Gastroesophageal sphincter (tissue), 3 donors: ENCODE measurements at regions not wholly inside any gene's neighbourhood (a gene's known extent, or its start where the extent isn't known, plus 50 kb on each side); places are given as distances from the start of the nearest gene placed in this dataset.

Source experiments
- EP300 ChIP-seq: sonication (generic); formaldehyde crosslinking; IDR thresholded peaks from one replicate; pipeline ENCODE4 v1.6.1; 2017; ENCODE audit warnings: antibody characterized with exemption, mild to moderate bottlenecking
- POLR2A ChIP-seq, 2 donors: fragments of 450-650 bp; IDR thresholded peaks; one replicate each; pipeline ENCODE4 v1.6.1; 2017; ENCODE audit warnings: antibody characterized with exemption in 2 of 2, mild to moderate bottlenecking in 2 of 2, moderate library complexity in 1 of 2
- TF ChIP-seq, protein P1 (sequence below), 4 experiments: fragments of 200-600 bp in 2 of 4; fragments of 450-650 bp in 2 of 4; sonication (generic) in 1 of 4; IDR thresholded peaks; one replicate each; pipeline ENCODE4 v1.5.1; 2017 to 2019; ENCODE audit warnings: antibody characterized with exemption in 4 of 4, mild to moderate bottlenecking in 2 of 4, moderate library complexity in 2 of 4

GRCh38 chr20:12466915-12467314 lies 541.9 kb upstream of the SPTLC3 start:
- TF ChIP-seq, protein P1, sequence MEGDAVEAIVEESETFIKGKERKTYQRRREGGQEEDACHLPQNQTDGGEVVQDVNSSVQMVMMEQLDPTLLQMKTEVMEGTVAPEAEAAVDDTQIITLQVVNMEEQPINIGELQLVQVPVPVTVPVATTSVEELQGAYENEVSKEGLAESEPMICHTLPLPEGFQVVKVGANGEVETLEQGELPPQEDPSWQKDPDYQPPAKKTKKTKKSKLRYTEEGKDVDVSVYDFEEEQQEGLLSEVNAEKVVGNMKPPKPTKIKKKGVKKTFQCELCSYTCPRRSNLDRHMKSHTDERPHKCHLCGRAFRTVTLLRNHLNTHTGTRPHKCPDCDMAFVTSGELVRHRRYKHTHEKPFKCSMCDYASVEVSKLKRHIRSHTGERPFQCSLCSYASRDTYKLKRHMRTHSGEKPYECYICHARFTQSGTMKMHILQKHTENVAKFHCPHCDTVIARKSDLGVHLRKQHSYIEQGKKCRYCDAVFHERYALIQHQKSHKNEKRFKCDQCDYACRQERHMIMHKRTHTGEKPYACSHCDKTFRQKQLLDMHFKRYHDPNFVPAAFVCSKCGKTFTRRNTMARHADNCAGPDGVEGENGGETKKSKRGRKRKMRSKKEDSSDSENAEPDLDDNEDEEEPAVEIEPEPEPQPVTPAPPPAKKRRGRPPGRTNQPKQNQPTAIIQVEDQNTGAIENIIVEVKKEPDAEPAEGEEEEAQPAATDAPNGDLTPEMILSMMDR (IDR thresholded peaks at IDR 0.05): no peak
- TF ChIP-seq POLR2A (IDR thresholded peaks at IDR 0.05) (no peak), EP300 (no peak)
